ENCODE measurements at regions not wholly inside any gene's neighbourhood (a gene's known extent, or its start where the extent isn't known, plus 50 kb on each side); places are given as distances from the start of the nearest gene placed in this dataset.
"Not testable (repeated sequence)": the region's sequence is repeated elsewhere in the genome, so short reads cannot be mapped to it uniquely, and the experiment has no call there.

DNA sequence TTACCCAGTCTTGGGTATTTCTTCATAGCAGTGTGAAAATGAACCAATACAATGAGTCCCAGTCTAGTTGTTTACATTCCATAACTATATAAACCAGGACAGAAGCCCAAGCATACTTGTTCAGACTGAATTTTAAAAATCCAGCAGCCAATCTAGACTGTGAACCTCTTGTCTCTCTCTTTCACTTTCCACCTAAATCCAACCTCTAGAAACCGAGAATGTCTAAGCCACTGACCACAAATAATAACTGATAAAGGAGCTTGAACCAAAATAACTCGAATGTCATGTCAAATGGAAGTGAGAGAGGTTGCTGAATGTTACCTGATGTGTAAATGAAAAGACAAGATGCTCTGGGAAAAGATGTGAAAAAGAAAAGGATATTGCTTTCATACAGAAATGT is 544.7 kb downstream of the NLGN4X start:
- DNase-seq, result no peak

DNA sequence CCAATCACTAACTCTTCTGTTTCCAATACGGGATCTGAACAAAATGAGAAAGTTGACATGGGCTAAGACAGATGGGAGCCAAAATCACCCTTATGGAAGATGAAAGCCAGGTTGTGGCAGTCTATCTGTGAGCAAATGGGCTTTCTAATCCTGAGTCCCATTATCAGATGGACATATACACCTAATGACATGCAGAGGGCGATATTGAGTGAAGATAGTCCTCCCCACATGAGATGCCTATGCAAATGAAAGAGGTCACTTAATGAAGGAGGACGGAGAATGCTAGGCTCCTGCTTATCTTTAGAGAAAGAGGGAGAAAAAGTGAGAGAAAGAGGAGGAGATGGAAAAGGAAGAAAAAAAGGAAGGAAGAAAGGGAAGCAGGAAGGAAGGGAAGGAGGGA is 547.5 kb downstream of the NLGN4X start:
- peak; percentile 7 for DNase-seq

DNA sequence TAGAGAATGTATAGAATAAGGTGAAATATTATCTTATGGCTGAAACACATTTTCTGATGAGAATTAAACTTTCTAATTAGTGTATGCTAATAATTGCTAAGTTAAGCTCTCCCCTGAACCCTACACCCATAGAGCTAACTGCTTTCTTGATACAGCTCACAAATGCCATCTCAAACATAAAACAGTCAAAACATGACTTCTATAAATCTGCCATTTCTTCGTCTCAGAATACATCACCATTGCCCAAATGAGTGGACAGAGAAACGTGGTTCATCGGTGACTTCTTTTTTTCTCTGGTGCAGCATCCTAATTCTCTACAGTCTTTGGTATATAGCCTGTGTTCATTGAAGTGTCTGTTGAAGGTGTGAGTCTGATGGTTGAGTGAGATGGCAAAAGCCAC is 554.6 kb downstream of the NLGN4X start:
- no peak for DNase-seq

DNA sequence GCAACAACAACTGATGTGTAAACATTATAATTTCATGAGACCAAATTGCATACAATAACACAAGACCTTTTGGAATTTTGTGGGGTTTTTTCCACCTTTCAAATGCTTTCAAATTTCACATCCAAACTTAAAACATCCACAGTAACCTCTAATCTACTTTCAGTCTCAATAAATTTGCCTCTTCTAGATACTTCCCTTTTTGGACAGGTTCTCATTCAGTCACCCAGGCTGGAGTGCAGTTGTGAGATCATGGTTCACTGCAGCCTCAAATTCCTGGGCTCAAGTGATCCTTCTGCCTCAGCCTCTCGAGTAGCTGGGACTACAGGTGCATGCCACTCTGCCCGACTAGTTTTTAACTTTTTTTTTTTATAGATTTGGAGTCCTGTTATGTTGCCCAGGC is 556.6 kb downstream of the NLGN4X start:
- no peak for DNase-seq

DNA sequence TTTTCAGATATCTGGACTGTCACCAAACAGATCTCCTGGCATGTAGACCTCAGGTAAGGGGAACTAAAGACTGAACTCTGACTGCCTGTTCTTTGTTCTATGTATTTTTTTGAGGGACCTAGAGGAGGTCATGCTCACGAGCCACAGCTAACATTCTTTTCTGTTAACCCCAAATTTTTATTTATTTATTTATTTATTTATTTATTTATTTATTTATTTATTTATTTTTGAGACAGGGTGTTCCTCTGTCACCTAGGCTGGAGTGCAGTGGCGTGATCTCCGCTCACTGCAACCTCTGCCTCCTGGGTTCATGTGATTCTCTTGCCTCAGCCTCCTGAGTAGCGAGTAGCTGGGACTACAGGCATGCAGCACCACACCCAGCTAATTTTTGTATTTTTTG is 562.0 kb downstream of the NLGN4X start:
- DNase-seq, result not testable (repeated sequence)

DNA sequence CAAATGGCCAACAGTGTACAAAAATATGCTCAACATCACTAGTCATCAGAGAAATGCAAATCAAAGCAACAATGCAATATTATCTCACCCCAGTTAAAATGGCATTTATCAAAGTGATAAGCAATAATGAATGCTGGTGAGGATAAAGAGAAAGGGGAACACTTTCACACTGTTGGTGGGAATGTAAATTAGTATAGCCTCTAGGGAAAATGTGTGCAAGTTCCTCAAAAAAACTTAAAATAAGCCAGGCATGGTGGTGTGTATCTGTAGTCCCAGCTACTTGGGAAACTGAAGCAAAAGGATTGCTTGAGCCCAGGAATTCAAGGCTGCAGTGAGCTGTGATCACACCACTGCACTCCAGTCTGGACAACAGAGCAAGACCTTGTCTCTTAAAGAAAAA is 572.1 kb downstream of the NLGN4X start:
- no peak for DNase-seq

DNA sequence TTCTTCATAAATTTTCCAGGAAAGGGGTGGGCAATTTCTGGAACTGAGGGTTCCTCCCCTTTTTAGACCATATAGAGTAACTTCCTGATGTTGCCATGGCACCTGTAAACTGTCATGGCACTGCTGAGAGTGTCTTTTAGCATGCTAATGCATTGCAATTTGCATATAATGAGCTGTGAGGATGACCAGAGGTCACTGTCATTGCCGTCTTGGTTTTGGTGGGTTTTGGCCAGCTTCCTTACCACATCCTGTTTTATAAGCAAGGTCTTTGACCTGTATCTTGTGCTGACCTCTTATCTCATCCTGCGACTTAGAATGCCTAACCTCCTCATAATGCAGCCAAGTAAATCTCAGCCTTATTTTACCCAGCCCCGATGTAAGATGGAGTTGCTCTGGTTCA is 577.8 kb downstream of the NLGN4X start:
- DNase-seq, result no peak

DNA sequence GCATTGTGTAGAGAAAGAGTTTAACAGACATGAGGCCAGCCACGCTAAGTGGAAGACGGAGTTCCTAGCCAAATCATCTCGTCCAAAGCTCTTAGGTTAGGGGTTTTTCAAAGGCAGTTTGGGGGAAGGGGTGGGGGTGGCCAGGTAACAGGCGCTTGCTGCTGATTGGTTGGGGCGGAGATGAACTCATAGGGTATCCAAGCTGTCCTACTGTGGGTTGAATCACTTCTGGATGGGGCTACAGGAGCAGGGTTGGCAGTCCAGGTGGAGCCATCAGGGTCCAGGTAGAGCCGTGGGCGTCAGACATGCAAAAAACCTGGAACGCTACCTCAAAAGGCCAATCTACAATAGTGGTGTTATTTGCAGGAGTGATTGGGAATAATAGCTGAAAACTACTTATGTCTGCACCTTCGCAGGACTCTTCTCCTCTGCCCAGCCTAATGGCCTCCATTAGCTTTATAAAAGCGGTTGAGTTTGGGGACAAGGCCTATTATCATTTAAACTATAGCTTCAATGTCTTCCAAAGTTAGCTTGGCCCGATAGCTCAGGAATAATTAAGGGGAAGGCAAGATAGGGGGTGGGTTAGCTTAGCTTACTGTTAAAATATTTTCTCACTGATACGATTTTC is 579.6 kb downstream of the NLGN4X start:
- DNase-seq, result no peak

DNA sequence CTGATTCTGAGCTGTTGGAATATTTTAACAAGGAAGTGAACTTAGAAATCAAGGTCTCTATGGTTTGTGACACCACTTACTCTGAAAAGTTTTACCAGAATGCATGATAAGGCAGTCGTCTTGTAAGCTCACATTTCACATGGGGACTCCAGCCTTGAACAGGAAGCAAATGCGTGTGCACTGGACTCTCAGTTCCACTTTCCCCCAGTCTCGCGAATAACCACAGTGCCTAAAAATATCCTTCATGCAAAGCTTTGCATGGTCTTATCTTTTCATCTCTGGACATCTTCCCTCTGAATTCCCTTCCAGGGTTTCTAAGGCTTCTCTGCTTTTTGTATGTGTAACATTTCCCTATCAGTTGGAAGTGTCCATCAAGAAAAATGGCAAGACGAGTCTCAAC is 581.8 kb downstream of the NLGN4X start:
- DNase-seq, result no peak

DNA sequence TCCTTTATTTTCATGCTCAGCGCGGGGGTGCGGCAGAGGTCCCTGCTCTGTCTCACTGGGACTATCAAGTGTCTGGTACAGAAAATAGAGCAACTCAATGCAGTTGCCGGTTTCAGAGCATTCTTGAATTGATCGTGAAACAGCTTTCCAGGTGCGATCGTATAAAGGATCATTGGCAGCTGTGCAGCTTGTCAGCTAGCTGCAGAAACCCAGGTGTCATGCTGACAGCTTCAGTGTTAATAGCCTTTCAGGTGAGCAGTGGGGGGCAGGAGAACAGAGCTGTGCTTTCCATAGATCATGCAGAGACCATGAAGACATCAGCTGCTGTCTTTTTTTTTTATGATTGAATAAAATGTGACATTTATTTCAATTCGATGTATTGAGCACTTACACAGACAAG is 583.9 kb downstream of the NLGN4X start:
- DNase-seq, result peak; percentile 2

DNA sequence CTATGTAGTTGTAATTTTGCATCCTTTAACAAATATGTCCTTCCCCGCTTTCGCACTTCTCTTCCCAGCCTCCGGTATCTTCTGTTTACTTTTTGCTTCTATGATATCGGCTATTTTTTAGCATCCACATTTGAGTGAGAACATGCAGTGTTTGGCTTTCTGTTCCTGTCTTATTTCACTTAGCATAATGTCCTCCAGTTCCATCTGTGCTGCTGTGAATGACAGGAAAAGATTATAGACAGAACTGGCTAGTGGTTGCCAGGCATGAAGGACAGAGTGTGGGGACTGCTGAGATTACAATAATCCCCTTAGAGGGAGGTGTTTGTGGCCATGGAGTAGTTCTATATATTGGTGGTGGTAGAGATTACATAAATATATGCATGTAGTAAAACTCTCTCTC is 588.6 kb downstream of the NLGN4X start:
- no peak for DNase-seq

DNA sequence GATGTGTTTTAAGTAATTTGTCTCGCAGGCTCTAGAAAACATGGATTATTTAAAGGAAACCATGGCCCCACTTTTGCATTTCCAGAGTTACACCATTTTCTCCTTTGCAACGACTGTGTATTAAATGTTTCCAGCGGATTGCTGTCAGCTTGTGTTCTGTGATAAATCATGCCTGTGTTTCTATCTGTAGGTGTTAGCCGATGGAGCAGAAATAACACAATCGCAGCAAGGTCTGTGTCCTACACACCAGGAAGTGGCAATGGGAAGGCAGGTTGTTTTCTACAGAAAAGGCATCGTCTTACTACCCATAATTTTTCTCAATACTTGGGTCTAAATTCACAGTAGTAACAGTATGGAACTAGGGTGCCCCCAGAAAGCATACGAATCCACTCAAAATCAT is 590.1 kb downstream of the NLGN4X start:
- no peak for DNase-seq

DNA sequence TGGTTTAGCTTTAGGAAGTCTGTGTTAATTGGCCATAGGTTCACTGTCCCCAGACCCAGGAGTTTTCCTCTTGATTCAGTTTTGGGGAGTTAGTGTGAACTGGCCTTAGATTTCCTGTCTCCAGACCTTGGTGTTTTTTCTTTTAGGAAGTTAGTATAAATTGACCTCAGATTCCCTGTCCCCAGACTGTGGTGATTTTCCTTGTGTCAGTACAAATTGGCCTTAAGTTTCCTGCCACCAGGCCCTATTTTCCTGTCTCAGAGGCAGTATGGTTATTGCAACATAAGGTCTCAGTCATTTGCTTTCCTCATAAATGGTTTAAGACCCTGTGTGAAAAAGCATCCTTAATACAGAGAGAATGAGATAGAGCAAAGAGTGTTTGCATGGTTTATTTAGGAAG is 595.8 kb downstream of the NLGN4X start:
- DNase-seq, result no peak

DNA sequence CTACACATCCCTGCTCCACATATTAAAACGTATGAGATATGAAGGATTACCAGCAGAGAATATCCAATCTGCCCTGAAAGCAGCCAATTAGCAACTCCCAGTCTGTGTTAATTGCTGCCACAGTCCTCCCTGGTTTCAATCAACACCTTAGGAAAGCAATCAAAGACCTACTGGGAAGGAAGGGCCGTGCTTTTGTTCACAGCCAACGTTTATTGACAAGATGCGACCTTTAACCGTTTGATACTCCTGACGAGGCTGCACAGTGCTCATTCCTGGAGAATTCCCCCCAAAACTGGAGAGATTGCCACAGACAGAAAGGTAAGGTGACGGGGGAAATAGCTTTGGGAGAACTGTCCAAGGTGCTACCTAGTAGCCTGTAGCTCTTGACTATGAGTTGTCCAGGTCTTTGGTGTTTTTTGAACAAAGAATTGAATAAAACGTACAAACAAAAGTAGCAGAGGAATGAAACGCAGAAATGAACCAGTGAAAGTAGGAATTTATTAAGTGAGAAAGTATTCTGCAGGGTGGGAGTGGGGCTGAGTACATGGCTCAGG is 596.5 kb downstream of the NLGN4X start:
- no peak for DNase-seq

DNA sequence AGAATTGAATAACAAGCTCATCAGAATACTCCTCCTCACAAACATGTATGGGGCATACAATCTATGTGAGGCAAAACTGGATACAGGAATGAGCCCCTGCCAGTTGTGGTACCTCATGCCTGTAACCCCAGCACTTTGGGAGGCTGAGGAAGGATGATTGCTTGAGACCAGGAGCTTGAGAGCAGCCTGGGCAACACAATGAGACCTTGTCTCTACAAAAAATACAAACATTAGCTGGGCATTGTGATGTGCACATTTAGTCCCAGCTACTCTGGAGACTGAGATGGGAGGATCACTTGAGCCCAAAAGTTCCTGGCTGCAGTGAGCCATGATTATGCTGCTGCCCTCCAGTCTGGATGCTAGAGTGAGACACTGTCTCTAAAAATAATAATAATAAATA is 611.0 kb downstream of the NLGN4X start:
- no peak for DNase-seq

DNA sequence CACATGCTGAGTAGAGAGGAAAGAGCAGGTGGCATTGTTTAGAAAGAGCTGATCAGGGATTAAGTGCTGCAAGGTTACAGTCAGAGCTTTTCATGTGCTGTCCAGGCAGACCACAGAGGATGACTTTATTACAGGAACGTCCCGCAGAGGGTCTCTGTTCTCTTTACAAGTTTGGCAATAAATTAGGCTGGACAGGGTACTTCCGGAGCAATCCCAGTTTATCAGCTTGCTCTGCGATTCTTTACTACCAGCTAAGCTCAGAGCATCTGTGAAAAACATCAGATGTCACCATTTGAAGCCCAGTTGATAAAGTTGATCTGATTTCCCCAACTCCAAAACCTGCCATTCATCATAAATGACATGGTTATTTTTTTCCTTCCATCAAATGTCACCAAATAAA is 633.1 kb downstream of the NLGN4X start:
- DNase-seq, result no peak

DNA sequence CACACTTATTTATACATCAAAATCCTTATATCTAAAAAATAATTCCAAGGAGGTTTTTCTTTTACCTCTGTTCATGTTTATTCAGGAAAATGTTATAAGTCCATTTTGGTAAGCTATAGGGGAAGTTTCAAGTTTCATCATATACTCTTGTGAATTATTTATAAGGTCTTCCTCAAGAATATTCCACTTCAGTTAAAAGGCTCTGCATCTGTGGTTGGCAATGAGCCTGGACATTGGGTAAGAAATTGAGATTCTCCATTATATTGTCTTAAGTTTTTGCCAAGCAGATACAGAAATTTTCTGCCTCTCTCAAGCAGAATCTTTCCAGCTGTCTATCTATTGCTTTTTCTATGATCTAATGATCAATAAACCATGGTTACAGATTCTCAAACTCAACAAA is 641.9 kb downstream of the NLGN4X start:
- no peak for DNase-seq

DNA sequence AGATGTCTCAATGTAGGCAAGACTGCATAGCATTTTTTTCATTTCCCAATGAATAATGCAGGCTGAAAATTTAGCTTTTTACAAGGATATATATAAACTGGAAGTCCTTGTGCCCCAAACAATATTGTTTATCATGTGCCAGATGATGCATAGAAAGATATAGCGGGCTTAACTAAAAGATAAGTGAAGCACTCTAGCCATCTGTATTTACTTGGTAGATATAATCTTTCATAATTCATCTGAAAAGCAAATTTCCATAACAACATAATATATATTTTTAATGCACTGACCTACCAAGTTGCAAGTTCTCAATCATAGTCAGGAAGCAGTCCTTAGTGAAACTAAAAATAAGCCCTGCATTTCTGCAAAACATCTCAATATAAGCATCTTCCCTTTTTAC is 653.3 kb downstream of the NLGN4X start:
- no peak for DNase-seq

DNA sequence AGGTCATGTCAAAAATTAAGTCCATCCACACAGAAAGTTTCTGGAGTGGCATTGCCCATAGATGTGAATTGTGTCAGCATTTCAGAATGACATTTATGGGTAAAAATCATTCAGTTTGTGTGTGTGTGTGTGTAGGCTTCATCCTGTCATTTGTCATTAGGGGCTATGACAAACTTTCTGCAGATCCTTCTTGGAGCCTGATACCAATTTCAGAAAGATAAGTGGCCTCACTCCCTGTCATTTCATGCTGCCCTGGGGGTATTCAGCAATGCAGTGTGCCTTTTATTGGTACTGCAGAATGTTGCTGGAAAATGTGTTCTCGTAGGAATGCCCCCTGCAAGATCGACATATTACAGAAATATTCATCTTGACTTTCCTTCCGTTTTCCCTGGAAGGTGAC is 659.7 kb downstream of the NLGN4X start:
- DNase-seq, result no peak

DNA sequence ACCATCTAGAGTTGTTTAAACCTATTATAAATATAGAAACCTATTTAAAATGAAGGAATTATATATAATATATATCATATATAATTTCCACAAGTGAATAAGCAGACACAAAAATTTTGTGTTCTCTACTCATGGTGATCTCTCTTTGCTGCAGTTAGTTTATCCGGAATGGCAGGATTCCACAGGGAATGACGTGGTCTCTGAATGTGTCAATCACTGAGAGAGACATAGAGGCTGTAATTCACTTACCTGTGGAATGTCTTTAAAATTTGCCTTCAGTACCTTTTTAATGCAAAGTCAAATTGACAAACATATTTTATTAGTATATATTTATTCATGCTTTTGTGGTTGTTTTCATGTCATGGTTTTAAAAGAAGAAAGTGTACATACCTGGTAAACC is 669.3 kb downstream of the NLGN4X start:
- no peak for DNase-seq

DNA sequence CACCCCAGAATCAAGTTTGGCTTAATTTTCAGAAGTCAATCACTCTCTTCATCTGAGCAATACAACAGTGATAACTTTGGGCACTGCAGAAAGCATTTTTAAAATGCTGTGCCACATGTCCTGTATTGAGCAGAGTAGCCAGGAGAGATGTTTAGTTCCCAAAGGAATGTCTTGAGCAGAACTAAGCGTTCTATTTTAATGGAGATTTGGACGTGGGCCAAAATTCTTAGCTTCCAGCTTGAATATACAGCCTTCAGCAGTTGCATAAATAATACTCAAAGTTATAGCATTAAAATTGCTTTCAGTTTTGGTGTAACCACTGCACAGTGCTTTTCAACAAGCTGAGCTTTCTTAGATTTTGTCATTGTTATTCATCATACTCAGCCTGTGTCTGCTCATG is 679.2 kb downstream of the NLGN4X start:
- no peak for DNase-seq

DNA sequence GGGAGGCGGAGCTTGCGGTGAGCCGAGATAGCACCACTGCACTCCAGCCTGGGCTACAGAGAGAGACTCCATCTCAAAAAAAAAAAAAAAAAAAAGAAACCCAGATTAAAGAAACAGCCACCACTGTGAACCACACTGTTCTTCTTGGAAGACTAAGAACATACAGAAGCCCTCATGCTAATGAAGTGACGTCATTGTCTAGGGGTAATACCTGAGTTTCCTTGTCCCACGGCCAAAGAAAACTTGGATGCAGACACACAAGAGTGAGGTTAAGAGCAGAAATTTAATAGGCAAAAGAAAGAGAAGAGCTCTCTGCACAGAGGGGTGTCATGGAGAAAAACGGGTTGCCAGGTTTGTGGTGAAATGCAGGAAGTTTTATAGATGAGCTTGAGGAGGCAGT is 691.6 kb downstream of the NLGN4X start:
- DNase-seq, result no peak

DNA sequence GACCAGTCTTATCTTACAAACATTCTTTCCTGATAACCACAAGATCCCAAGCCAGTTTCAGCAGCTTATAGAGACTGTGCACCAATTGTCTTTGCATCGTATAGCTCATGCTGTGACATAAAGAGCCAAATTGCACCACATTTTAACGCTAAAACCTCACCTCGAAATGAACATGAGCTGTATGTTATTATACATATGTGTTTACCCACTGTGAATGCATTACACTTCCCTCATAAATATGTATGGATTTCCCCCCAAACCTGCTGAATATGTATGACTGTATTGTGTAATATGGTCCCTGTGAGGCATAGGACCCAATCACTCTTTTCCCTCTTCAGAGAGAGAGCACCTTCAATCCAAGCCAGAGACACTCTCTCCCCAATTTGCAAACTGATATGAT is 692.4 kb downstream of the NLGN4X start:
- DNase-seq, result no peak

DNA sequence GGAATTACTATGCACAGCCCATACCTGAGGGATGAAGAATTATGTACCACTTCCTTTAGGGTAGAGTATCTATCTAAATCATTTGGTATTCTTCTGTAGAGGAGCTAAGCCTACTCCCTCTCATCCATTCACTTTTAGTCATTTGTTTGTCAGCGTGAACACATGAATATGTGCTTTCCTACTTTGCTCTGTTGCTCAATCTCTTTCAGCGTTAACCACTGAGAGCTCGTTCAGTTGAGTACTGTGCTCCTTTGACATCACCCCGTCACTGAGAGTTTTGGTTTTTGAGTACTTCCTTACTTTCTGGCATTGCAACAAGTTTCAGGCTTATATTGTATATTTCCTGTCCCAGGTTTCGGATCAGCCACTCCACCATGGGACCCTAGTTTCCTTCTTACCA is 700.6 kb downstream of the NLGN4X start:
- DNase-seq, result no peak

DNA sequence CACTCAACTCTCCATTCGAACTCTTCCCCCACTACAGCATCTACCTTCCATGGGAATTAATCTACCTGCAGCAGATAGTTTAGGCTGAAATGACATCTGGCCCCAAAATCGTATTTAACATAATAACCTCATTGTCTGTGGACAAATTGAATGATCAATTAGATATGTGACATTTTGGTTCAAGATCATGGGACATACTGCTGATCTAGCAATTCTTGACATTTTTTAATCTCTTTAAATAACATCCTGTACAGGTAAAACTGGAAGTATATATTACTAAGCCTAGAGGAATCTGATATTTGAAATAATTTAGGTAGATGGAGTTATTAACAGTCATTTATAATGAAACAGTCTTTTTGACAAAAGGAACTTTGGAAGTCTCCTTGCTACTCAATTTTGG is 702.5 kb downstream of the NLGN4X start:
- DNase-seq, result no peak
